Stimulated activated CD8-positive, alpha-beta memory T cell treated with anti-CD3 and anti-CD28 coated beads, Interleukin-4, amount 100 ng/mL, for 24 hours (primary cell): ENCODE measurements at regions not wholly inside any gene's neighbourhood (a gene's known extent, or its start where the extent isn't known, plus 50 kb on each side); places are given as distances from the start of the nearest gene placed in this dataset.

Experiments used
- DNase-seq: peaks from one replicate; pipeline ENCODE4 v3.0.0-alpha.2; 2020; ENCODE audit warnings: low read depth

DNA sequence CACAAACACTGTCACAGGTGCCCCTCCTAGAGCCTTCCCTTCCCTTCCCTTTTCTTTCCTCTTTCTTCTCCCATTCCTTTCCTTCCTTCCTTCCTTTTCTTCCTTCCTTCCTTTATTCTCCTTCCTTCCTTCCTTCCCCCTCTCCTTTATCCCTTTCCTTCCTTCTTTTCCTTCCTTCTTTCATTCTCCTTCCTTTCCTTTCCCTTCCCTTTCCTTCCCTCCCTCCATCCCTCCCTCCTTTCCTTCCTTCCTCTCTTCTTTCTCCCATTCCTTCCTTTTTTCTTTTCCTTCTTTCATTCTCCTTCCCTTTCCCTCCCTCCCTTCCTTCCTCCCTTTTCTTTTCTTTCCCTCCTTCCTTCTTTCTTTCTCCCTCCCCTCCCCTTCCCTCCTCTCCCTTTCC lies 170.0 kb downstream of the ENGASE start:
- no peak for DNase-seq

DNA sequence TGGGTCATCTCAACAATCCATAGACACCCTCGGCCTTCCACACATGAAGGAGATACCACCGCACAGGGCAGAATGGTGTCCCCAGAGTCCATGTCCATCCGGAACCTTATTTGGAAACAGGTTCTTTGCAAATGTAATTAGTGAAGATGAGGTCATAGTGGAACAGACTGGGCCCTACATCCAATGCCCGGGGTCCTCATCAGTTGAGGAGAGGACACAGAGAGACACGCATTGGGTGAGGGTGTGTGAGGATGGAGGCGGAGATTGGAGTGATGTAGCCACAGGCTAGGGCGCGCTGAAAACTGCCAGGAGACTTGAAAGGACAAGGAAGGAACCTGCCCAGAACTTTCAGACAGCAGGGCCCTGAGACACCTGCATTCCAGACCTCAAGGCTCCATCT lies 169.4 kb downstream of the ENGASE start:
- no peak for DNase-seq

DNA sequence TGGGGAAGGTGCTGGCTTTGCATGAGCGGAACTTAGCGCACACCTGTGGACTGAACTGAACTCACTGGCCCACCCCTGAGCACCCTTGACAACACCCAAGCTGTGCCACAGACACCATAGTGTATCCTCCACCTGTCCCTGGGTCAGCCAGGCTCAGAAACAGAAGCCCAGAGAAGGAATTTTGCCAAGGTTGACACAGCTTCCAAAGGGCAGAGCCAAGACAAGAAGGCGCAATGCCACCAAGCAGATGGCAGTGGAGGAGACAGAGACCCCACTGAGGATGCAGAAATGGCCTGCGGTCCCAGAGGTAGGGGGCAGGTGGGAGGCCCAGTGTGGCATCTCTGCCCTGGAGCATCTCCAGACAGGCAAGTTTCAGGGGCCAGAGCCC lies 169.0 kb downstream of the ENGASE start:
- no peak for DNase-seq

DNA sequence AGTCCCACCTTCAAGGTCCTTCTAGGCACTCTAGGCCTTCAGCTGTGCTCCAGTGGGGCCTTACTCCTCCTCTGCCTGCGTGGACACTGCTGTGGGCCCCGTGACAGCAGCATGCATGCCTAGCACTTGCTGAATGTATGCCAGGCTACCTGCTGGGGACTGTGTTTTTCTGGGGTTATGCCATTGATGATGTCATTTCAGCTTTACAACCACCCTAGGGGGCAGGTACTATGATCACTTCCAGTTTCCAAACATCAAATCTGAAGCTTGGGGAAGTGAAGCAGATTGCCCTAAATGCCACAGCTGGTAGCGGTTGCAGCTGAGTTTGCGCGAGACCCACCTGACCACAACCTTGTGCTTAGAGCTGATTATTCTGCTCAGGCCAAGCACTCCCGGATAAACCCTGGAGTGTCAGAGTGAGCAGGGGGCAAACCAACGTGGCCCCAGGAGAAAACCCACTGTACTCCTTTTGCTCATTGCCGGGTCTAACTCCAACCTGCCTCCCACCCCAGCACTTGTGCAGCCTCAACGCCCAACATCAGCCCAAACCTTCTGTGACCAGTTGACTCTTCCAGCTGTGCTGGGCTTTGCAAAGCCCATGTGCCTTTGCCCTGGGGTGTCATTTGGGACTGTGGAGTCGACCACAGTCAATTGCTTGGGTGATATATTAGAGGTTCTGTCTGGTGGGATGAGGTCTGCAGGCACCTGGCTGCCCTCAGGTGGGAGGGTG lies 168.4 kb downstream of the ENGASE start:
- DNase-seq, result no peak

DNA sequence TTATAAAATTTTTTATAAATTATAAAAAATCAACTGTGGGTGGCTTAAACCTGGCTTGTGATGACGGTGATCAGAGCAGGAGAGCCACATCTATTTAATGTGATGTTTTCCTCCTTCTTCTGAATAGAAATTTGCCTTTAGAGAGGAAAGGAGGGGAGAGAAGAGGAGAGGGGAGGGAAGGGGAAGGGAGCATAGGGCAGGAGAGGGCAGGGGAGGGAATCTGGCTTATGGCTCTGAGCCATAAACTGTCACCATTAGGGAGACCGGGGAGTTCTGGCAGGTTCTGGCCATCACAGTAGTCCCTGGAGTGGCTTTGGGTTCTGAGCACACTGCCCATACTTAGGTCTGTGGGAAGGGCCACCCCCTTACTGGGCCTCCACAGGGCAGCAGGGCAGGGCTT lies 167.8 kb downstream of the ENGASE start:
- no peak for DNase-seq

DNA sequence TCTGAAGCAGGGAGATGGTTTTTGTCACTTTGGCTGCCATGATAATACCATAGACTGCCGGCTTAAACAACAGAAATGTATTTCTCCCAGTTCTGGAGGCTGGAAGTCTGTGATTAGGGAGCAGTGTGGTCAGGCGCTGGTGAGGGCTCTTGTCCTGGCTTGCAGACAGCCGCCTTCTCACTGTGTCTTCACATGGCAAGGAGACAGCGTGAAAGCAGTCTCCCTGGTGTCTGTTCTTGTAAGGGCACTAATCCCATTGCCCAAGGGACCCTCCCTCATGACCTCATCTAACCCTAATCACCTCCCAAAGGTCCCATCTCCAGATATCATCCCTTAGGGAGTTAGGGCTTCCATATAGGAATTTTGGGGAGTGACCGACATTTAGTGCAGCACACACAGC lies 167.0 kb downstream of the ENGASE start:
- DNase-seq, result no peak

DNA sequence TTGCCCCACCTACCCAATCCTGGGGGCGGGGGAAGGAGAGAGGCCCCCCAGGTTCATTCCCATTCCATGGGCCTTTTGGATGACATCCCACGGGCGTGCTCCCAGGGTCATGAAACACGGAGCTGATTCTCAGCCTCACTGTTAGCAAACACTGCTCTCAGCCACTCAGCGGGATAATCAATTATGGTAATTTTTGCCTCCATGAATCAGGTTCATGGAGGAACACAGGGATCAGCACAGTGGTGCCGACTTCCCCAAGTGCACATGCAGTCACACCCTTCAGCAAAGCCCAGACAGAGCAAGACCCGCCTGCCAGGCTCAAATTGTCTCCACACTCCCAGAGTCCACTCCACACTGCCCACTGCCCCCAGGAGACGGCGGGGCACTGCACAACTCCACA lies 164.6 kb downstream of the ENGASE start:
- no peak for DNase-seq

DNA sequence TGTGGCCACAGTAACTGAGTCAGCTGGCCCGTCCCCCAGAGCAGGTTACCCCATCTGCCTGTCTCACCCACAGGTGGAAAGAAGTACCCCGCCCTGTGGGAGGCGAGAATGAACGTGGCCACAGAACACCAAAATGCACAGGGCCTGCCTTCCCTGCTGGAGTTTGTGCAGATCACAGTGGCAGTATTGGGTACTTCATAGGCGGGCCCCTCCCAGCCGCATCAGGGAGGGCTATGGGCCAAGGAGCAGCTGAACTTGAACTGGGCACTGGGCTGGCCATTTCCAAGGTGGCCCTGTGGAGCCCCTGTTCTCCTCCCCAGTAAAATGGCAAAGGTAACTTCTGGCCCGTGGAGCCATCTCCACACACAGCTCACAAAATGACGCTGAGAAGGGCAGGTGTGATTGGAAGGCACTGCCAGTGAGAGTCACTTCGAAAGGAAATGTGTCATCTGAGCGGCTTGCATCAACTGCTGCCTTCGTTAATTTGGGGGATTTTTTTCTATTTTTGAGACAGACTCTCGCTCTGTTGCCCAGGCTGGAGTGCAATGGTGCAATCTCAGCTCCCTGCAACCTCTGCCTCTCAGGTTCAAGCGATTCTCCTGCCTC lies 162.9 kb downstream of the ENGASE start:
- DNase-seq, result no peak

DNA sequence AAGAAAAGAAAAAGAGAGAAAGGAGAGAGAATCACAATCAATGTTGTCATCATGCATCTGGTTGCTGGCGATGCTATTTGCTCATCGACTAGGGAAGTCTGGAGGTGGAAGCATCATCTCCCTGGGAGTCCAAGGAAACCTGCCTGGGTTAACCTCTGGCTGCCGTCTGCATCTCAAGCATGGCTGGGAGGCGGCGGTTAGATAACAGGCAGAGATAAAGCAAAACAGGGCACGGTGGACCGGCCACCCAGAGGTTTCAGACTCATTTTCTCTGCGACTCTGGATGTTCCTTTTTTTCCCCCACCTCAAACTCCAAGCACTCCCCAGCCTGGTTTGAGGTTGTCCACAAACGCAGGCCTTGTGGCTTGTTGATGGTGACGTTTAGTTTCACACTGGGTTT lies 161.2 kb downstream of the ENGASE start:
- DNase-seq, result no peak

DNA sequence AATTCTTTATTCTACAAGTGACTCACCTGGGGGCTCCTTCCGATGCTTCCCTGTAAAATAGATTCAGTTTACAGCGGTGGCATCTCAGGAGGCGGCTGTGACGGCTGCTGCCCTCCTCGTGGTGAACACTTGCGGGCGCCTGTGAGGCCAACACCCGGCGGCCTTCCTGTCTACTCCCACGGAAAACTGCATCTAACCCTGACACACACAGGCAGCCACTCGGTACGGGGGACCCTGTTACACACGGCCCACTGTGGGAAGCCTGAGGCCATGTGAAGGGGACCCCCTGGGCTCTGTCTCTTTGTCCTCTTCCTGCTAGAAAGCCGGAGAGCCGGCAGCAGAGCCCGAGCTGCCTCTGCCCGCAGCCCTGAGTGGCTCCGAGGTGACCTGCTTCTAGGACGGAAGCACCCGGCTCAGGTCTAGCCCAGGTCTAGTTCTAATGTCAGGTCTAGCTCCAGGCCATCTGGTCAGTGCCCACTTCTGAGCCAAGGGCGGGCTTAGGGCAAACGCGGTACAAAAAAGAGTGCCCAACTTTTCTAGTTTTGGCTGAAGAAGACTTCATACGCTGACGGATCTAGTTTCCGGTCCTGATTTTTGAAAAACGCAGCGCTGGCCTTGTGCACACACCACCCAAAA lies 159.4 kb downstream of the ENGASE start:
- no peak for DNase-seq

DNA sequence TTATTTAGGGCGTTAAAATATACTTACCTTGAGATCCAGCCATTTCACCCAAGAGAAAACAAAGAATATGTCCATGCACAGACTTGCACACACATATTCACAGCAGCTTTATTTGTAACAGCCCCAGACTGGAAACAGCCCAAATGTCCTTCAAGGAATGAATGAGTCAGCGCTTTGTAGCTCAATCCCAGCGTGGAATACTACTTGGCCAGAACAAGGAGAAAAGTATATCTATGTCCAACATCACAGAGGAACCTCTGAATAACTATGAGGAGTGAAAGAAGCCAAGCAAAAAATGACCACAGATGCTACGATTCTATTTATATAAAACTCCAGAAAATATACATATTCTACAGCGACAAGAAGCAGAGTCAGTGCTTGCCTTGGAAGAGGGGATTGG lies 158.3 kb downstream of the ENGASE start:
- DNase-seq, result no peak

DNA sequence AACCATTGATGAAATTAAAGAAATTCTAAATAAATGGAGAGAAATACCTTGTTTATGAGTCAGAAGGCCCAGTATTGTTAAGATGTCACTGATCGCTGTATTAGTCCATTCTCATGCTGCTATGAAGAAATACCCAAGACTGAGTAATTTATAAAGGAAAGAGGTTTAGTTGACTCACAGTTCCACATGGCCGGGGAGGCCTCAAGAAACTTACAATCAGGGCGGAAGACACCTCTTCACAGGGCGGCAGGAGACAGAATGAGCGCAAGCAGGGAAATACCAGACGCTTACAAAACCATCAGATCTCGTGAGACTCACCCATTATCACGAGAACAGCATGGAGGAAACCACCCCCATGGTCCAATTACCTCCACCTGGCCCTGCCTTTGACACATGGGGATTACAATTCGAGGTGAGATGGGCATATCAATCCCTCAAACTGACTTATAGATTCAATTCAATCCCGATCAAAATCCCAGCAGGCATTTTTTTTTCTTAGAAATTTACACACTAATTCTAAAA lies 157.2 kb downstream of the ENGASE start:
- no peak for DNase-seq

DNA sequence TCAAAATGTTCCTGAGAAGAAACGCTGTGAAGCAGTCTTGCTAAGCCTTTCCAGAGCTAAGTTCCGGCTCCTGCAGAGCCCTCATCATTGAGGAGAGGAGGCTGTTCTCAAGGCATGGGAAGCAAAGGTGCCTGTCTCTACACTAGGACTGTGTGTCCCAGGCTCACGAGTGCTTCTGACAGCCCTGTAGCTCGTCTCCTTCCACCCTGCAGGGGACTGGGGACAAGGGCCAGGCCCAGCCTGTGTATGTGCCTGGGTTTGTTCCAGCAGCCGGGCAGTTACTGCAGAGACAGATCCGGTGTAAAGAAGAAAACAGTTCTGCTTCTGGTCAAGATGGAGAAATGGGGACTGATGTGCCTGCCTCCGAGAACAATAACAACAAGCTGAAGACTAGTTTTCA lies 156.0 kb downstream of the ENGASE start:
- no peak for DNase-seq

DNA sequence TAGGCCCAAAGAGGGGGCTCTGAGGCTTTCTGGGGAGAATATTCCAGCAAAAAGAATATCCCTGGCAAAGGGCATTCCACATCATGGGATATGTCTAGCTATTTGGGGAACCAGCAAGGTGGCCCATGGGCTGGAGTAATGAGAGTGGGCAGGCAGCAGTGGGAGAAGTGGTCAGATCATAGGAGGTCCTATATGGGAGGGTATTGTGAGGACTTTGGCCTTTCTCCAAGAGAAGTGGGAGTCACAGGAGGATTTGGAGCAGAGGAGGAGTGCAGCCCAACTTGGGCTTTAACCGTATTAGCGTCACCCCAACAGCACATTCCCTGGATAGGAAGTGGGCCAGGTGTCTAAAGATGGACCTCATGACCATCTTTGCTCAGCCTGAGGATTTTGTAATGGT lies 151.4 kb downstream of the ENGASE start:
- DNase-seq, result no peak

DNA sequence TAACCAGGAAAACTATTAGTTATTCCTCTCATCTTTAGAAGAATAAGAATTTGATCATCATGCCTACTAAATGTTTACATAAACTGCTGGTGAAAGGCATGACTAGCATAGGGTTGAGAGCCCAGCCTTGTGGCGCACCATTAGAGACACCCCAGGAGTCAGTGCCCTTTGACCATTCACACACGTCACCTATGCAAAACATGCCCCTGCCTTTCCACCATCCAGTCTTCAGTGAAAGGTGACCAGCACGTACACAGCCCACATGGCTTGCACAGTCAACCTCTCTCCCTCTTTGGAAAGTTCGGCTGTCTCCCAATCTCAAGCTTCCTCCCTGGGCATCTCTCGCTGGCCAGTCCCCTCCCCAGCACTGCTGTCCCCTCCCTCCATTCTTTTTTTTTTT lies 150.3 kb downstream of the ENGASE start:
- no peak for DNase-seq

DNA sequence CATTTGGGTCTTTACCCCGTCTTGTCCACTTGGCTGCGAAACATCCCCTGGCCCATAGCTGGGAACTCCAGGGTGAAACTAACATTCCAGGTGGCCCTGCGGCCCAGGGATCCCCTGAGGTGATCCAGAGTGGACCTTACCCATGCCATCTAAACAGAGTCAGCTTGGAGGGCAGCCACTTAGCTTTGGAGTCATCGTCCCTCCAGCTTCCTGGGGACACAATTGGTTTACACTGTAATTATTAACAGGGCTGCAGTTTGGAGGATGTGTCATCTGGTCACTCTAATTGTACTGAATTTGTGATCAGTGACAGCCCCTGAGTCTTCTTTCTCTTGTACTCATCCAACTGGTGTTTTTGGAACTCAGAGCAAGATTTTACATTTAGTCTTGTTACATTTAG lies 149.9 kb downstream of the ENGASE start:
- no peak for DNase-seq

DNA sequence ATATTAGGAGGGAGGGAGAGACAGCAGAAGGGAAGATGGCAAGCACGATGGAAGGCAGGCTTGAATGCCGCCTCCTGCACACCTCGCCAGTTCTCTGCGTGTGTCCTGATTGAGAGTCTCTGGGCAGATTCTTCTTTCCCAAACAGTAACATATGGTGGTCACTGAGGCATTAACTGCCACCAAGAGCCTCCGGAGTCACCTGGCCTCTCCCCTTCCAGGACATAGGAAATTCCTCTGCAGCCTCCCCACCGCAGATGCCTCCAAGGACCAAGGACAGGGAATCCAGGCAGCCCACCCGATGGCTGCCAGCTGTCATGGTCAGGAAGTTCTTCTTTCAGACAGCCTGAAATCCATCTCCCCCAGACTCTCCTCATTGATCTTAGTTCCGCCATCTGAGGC lies 149.3 kb downstream of the ENGASE start:
- no peak for DNase-seq

DNA sequence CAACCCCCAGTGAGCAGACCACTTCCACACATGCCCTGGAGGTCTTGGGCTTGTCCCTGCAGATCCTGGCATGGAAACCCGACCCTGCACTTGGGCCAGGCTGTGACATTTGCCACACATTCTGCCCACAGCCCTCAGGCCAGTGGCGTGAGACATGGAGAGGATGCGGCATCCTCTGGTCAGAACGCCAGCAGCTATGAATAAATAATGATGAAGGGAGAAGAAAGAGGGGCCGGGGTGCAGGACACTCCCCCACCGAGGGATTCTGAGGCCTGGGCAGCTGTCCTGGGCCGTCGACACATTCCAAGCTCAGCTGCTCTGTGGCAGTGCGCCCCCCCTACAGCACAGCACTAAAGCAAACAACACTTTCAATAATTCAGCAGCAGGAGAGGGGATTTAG lies 148.8 kb downstream of the ENGASE start:
- no peak for DNase-seq

DNA sequence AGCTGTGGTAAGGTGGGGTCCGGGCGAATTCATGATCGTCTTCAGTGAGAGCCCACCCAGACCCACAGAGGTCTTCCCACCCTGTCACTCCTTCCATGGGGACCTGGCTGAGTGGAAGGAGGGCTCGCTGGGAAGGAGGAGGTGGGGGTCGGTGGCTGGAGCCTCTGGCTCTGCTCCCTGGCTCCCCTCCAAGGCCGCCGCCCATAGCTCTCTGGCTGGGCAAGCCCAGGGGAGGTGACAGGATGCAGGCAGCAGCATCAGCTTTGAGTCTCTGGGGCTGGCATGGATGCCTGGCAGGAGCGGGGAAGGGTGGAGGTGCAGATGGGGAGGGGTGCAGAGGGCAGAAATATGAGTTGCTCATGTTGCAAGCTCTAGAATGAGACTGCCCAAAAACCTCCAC lies 147.0 kb downstream of the ENGASE start:
- DNase-seq, result no peak

DNA sequence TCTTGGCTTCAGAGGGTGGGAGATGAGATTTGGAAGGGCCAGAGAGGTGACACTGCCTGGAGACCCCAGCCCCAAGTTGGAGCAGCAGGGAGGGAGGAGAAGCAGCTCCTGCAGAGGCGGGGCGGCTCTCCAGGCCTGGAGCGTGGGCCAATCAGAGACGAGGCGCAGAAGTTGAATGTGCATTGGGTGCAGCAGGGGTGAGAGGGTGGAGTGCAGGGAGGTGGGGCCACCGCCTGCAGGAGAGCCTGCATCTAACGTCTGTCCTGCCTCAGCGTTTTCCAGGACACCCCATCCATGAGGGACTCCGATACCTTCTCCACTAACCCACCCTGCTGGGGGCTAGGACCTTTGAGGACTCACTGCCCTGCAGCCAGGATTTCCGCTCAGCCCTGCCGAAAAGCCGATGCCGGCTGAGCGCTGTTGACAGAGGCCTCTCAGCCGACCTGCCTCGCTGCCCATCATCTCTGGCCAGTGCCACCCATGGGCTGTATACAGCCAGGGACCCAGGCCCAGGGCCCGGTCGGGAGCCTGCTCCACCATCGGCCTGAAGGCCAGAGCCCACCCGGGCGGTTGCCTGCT lies 146.2 kb downstream of the ENGASE start:
- DNase-seq, result no peak

DNA sequence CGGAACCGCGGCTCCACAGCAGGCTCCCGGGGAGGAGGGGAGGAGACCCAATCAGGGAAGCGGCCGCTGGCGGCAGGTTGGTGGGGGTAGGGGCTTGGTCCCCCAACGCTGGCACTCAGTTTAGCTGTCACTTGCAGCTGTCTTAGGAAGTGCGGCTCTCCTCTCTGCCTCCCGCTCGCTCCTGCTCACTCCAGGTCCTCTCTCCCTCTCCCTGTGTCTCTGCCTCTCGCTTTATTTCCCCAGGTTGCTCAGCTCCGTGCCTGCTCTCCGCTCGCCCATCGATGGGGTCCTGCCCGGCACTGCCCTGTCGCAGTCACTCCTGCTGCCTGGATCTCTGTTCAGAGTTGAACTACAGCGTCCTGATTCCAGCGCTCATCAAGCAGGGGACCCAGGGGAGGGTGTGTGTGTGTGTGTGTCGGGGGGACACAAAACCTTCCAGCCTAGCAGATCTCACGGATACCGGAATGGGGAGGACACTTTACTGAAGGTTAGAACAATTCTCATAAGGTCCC lies 145.6 kb downstream of the ENGASE start:
- DNase-seq, result no peak

DNA sequence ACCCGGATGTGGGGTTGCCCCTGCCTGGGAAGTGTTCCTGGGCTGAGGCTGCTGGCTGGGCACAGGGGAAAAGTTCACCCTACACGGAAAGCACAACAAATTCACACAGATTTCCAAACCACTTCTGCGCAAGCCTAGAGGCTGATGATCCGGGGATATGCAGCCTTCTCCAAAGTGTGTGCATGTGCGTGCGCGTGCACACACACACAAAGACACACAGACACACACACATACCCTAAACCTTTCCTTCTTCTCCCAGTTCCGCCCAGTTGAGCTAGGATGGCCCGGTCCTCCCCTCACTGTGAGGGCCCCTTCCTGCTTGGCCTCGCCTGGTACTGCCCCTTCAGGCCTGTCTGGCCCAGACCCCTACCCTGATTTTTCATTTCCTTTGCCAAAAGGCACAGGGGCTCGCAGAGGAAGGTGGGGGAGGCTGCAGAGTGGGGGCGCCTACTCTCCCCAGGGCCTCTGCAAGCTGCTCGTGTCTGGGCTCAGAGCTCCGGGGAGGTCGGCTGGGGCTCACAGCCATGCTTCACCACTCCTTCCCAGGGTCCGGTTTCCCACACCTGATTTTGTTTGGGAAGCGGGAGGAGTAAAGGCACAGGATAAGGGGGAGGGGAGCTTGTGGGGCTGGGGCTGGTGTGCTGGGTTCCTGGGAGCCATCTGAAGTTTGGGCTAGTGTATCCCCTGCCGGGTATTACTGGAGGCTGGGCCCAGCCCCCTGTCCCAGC lies 144.7 kb downstream of the ENGASE start:
- DNase-seq, result no peak
